CD4-positive, CD25-positive, alpha-beta regulatory T cell (primary cell): ENCODE measurements at regions not wholly inside any gene's neighbourhood (a gene's known extent, or its start where the extent isn't known, plus 50 kb on each side); places are given as distances from the start of the nearest gene placed in this dataset.

ENCODE experiments used
- ATAC-seq, 2 donors: fragments of 150-1000 bp; cut with Tn5 transposase; one replicate each; pipeline ENCODE4 v1.10.0; 2021; ENCODE audit warnings: low read depth in 2 of 2, moderate number of reproducible peaks in 2 of 2, moderate library complexity in 1 of 2
- DNase-seq, 3 donors: peaks; one replicate each; pipeline versions ENCODE4 v3.0.0 to v3.0.0-alpha.2; 2012 to 2022; ENCODE audit warnings: mixed read lengths in 1 of 3
- H3K27ac ChIP-seq: one replicate; pipeline ENCODE4 v1.7.0; 2013; ENCODE audit warnings: mild to moderate bottlenecking, low read length; ENCODE audit not compliant: insufficient read depth, poor library complexity, severe bottlenecking
- H3K27me3 ChIP-seq: one replicate; pipeline ENCODE4 v1.7.0; 2013; ENCODE audit warnings: low read length; ENCODE audit not compliant: control insufficient read depth, insufficient read depth
- H3K36me3 ChIP-seq: one replicate; pipeline ENCODE4 v1.7.0; 2013; ENCODE audit warnings: mild to moderate bottlenecking, low read length, moderate library complexity; ENCODE audit not compliant: control insufficient read depth, insufficient read depth
- H3K4me1 ChIP-seq: 2 replicates; pipeline ENCODE4 v1.7.0; 2013; ENCODE audit warnings: mild to moderate bottlenecking, low read length; ENCODE audit not compliant: insufficient read depth, control insufficient read depth, poor library complexity, severe bottlenecking
- H3K4me3 ChIP-seq: one replicate; pipeline ENCODE4 v1.7.0; 2013; ENCODE audit warnings: low read depth, mild to moderate bottlenecking, low read length, moderate library complexity
- H3K9me3 ChIP-seq, 2 experiments: 1 replicate in 1 of 2; 2 replicates in 1 of 2; pipeline ENCODE4 v1.7.0; 2013; ENCODE audit warnings: low read length in 2 of 2, mild to moderate bottlenecking in 1 of 2, moderate library complexity in 1 of 2; ENCODE audit not compliant: control insufficient read depth in 2 of 2
- H3K27ac Mint-ChIP-seq, 3 donors: one replicate each; pipeline ENCODE4 v1.8.0; 2020 to 2022; ENCODE audit warnings: mild to moderate bottlenecking in 3 of 3, mixed read lengths in 3 of 3, moderate library complexity in 2 of 3
- H3K27me3 Mint-ChIP-seq: one replicate; pipeline ENCODE4 v1.8.0; 2022; ENCODE audit warnings: mild to moderate bottlenecking, mixed read lengths
- H3K36me3 Mint-ChIP-seq: one replicate; pipeline ENCODE4 v1.8.0; 2020; ENCODE audit warnings: mixed read lengths
- H3K4me1 Mint-ChIP-seq, 4 donors: one replicate each; pipeline ENCODE4 v1.8.0; 2020 to 2022; ENCODE audit warnings: mixed read lengths in 4 of 4, mild to moderate bottlenecking in 1 of 4
- H3K4me3 Mint-ChIP-seq, 4 donors: one replicate each; pipeline ENCODE4 v1.8.0; 2020 to 2022; ENCODE audit warnings: mild to moderate bottlenecking in 4 of 4, mixed read lengths in 4 of 4, moderate library complexity in 3 of 4
- H3K9me3 Mint-ChIP-seq, 7 donors: one replicate each; pipeline ENCODE4 v1.8.0; 2020 to 2022; ENCODE audit warnings: mixed read lengths in 7 of 7, mild to moderate bottlenecking in 3 of 7, moderate library complexity in 2 of 7

GRCh38 chr14:42378880-42379279 lies 772.2 kb downstream of the LRFN5 start:
- no peak overlapping the region for H3K4me3 ChIP-seq
- H3K27me3 ChIP-seq = no peaks in the 10 kb centered on the region
- Mint-ChIP-seq H3K27me3 (no peaks in the 10 kb centered on the region), H3K4me3 (no peak overlapping the region), H3K4me1 (no peaks in the 10 kb centered on the region), H3K36me3 (no peaks in the 10 kb centered on the region), H3K27ac (no peak overlapping the region), H3K9me3 (peaks cover 0 to 11% (median 4%) of the 10 kb centered on the region in 7 donors)
- ATAC-seq = no peak
- no peaks in the 10 kb centered on the region for H3K36me3 ChIP-seq
- H3K27ac ChIP-seq = no peak overlapping the region
- no peaks in the 10 kb centered on the region for H3K4me1 ChIP-seq
- no peak for DNase-seq
- peaks cover 0 to 2% of the 10 kb centered on the region in 2 experiments for H3K9me3 ChIP-seq

- H3K4me3 Mint-ChIP-seq = no peak overlapping the region
- peaks cover 0 to 13% (median 4%) of the 10 kb centered on the region in 7 donors for H3K9me3 Mint-ChIP-seq
- Histone ChIP-seq H3K27me3 (no peaks in the 10 kb centered on the region), H3K27ac (no peak overlapping the region), H3K9me3 (peaks cover 0 to 2% of the 10 kb centered on the region in 2 experiments), H3K4me1 (no peaks in the 10 kb centered on the region), H3K4me3 (no peak overlapping the region), H3K36me3 (no peaks in the 10 kb centered on the region)
- H3K36me3 Mint-ChIP-seq = no peaks in the 10 kb centered on the region
- no peaks in the 10 kb centered on the region for H3K27me3 Mint-ChIP-seq
- ATAC-seq (no peak), DNase-seq (no peak)
- no peak overlapping the region for H3K27ac Mint-ChIP-seq
- no peaks in the 10 kb centered on the region for H3K4me1 Mint-ChIP-seq
Measured at GRCh38 chr14:42378274-42378673, 771.6 kb downstream of the LRFN5 start.

- H3K27ac ChIP-seq = no peak overlapping the region
- Mint-ChIP-seq H3K27ac (no peak overlapping the region), H3K4me3 (no peak overlapping the region), H3K36me3 (no peaks in the 10 kb centered on the region), H3K9me3 (peaks cover 0 to 10% (median 3%) of the 10 kb centered on the region in 7 donors), H3K27me3 (no peaks in the 10 kb centered on the region), H3K4me1 (no peaks in the 10 kb centered on the region)
- ATAC-seq = no peak
- peaks cover 0 to 2% of the 10 kb centered on the region in 2 experiments for H3K9me3 ChIP-seq
- no peak overlapping the region for H3K4me3 ChIP-seq
- no peaks in the 10 kb centered on the region for H3K36me3 ChIP-seq
- H3K27me3 ChIP-seq = no peaks in the 10 kb centered on the region
- no peak for DNase-seq
- H3K4me1 ChIP-seq = no peaks in the 10 kb centered on the region
Measured at GRCh38 chr14:42374332-42374731, 767.7 kb downstream of the LRFN5 start.

GRCh38 chr14:42370056-42370455 lies 763.4 kb downstream of the LRFN5 start:
- Histone ChIP-seq H3K27ac (no peak overlapping the region), H3K9me3 (no peaks in the 10 kb centered on the region), H3K36me3 (no peaks in the 10 kb centered on the region), H3K27me3 (no peaks in the 10 kb centered on the region), H3K4me1 (no peaks in the 10 kb centered on the region), H3K4me3 (no peak overlapping the region)
- no peak overlapping the region for H3K27ac Mint-ChIP-seq
- H3K27me3 Mint-ChIP-seq = no peaks in the 10 kb centered on the region
- H3K4me1 Mint-ChIP-seq = no peaks in the 10 kb centered on the region
- H3K9me3 Mint-ChIP-seq = peaks cover 0 to 12% (median 6%) of the 10 kb centered on the region in 7 donors
- ATAC-seq (no peak), DNase-seq (no peak)
- no peak overlapping the region for H3K4me3 Mint-ChIP-seq
- H3K36me3 Mint-ChIP-seq = no peaks in the 10 kb centered on the region

- no peaks in the 10 kb centered on the region for H3K27me3 Mint-ChIP-seq
- Histone ChIP-seq H3K4me1 (no peaks in the 10 kb centered on the region), H3K27ac (no peak overlapping the region), H3K9me3 (no peaks in the 10 kb centered on the region), H3K4me3 (no peak overlapping the region), H3K36me3 (no peaks in the 10 kb centered on the region), H3K27me3 (no peaks in the 10 kb centered on the region)
- no peaks in the 10 kb centered on the region for H3K36me3 Mint-ChIP-seq
- DNase-seq = no peak
- peaks cover 0 to 14% (median 5%) of the 10 kb centered on the region in 7 donors for H3K9me3 Mint-ChIP-seq
- no peak overlapping the region for H3K4me3 Mint-ChIP-seq
- H3K27ac Mint-ChIP-seq = no peak overlapping the region
- ATAC-seq = no peak
- no peaks in the 10 kb centered on the region for H3K4me1 Mint-ChIP-seq
Measured at GRCh38 chr14:42368234-42368633, 761.6 kb downstream of the LRFN5 start.

- H3K36me3 Mint-ChIP-seq = no peaks in the 10 kb centered on the region
- Histone ChIP-seq H3K4me1 (no peaks in the 10 kb centered on the region), H3K9me3 (peaks cover 0 to 2% of the 10 kb centered on the region in 2 experiments), H3K36me3 (no peaks in the 10 kb centered on the region), H3K4me3 (no peak overlapping the region), H3K27ac (no peak overlapping the region), H3K27me3 (no peaks in the 10 kb centered on the region)
- H3K4me3 Mint-ChIP-seq = no peak overlapping the region
- no peaks in the 10 kb centered on the region for H3K27me3 Mint-ChIP-seq
- DNase-seq (no peak), ATAC-seq (no peak)
- H3K9me3 Mint-ChIP-seq = peaks cover 0 to 14% (median 5%) of the 10 kb centered on the region in 7 donors
- no peak overlapping the region for H3K27ac Mint-ChIP-seq
- H3K4me1 Mint-ChIP-seq = no peaks in the 10 kb centered on the region
Measured at GRCh38 chr14:42353315-42353714, 746.6 kb downstream of the LRFN5 start.

- DNase-seq (no peak), ATAC-seq (no peak)
- no peak overlapping the region for H3K4me3 Mint-ChIP-seq
- no peaks in the 10 kb centered on the region for H3K9me3 ChIP-seq
- peaks cover 0 to 17% (median 4%) of the 10 kb centered on the region in 7 donors for H3K9me3 Mint-ChIP-seq
- no peaks in the 10 kb centered on the region for H3K4me1 Mint-ChIP-seq
- no peaks in the 10 kb centered on the region for H3K27me3 ChIP-seq
- H3K27ac Mint-ChIP-seq = no peak overlapping the region
- H3K36me3 ChIP-seq = no peaks in the 10 kb centered on the region
- no peaks in the 10 kb centered on the region for H3K4me1 ChIP-seq
- H3K27ac ChIP-seq = no peak overlapping the region
- no peaks in the 10 kb centered on the region for H3K36me3 Mint-ChIP-seq
- no peaks in the 10 kb centered on the region for H3K27me3 Mint-ChIP-seq
- no peak overlapping the region for H3K4me3 ChIP-seq
Measured at GRCh38 chr14:42335918-42336317, 729.2 kb downstream of the LRFN5 start.

GRCh38 chr14:42334931-42335330 lies 728.3 kb downstream of the LRFN5 start:
- H3K9me3 Mint-ChIP-seq = peaks cover 0 to 17% (median 4%) of the 10 kb centered on the region in 7 donors
- no peak overlapping the region for H3K4me3 Mint-ChIP-seq
- H3K27ac Mint-ChIP-seq = no peak overlapping the region
- DNase-seq (no peak), ATAC-seq (no peak)
- H3K4me3 ChIP-seq = no peak overlapping the region
- no peaks in the 10 kb centered on the region for H3K4me1 ChIP-seq
- no peaks in the 10 kb centered on the region for H3K36me3 Mint-ChIP-seq
- no peaks in the 10 kb centered on the region for H3K27me3 ChIP-seq
- H3K36me3 ChIP-seq = no peaks in the 10 kb centered on the region
- no peak overlapping the region for H3K27ac ChIP-seq
- no peaks in the 10 kb centered on the region for H3K4me1 Mint-ChIP-seq
- H3K27me3 Mint-ChIP-seq = no peaks in the 10 kb centered on the region
- no peaks in the 10 kb centered on the region for H3K9me3 ChIP-seq
